GM21737 (cell line): ENCODE measurements at regions not wholly inside any gene's neighbourhood (a gene's known extent, or its start where the extent isn't known, plus 50 kb on each side); places are given as distances from the start of the nearest gene placed in this dataset.

ENCODE experiments used
- ATAC-seq: cut with Tn5 transposase; IDR thresholded peaks from one replicate; pipeline ENCODE4 v1.9.1; 2021; ENCODE audit warnings: mild to moderate bottlenecking, moderate library complexity; ENCODE audit not compliant: unreplicated experiment

DNA sequence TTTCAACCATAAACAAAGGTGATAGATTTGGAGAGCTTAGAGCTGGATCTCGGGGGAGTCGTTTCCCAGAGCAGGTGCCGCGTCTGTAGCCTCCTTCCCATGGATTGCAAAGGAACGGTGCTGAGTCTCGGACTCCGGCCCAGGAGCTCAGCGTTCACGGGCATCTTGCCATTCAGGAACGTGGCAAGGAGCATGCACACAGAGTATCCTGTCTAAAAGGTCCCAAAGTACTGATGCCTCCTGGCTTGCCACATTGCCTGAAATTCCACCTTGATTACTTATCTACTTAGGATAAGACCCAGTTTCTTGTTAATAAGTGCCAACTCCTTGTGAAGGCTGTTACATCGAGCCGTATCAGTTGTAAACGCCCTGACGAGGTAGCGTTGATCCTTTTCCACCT lies 197.8 kb upstream of the MYT1L start:
- ATAC-seq, result no peak

DNA sequence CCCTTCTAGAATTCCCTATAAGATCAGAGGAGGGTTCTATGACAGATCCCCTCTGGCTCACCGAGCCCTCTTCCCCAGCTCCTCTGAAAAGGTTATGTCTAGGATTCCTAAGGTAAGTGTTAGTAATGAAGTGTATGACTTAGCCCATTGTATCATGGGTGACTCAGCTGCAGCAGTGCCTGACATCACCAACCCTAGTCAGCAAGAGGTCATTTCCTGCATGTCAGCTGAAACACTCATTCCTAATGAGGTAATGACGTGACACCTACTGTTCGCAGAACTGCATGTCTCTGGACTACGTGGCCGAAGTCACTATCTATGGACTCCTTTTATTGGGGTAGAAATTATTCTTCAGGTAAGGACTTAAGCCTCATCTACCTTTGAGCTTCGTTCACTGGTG lies 196.1 kb upstream of the MYT1L start:
- no peak for ATAC-seq

DNA sequence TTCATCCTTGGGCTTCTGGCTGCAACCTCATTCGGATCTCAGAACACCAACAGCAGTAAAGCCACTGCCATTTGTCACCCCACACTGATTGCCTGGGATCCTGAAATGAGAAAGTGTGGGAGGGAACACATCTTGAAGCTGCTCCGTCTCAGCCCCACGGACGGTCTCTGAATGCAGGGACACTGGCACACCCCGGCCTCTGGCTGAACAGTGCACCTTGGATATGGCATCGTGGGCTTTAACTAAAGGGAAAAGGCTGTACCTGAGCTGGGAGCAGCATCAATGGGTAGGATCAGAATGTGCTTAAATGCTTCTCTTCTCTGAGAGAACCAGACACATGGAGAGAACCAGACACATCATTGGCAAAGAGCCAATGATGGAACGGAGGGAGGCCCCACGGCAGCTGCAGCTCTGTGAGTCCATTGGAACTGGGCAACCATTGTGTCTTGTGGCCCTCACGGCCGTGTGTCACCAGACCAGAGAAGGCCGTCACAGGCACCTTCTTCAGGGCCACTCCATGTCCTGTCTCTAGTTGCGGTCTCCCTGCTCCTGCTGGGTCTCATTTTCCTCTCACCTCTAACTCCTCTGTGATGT lies 193.4 kb upstream of the MYT1L start:
- ATAC-seq, result no peak

DNA sequence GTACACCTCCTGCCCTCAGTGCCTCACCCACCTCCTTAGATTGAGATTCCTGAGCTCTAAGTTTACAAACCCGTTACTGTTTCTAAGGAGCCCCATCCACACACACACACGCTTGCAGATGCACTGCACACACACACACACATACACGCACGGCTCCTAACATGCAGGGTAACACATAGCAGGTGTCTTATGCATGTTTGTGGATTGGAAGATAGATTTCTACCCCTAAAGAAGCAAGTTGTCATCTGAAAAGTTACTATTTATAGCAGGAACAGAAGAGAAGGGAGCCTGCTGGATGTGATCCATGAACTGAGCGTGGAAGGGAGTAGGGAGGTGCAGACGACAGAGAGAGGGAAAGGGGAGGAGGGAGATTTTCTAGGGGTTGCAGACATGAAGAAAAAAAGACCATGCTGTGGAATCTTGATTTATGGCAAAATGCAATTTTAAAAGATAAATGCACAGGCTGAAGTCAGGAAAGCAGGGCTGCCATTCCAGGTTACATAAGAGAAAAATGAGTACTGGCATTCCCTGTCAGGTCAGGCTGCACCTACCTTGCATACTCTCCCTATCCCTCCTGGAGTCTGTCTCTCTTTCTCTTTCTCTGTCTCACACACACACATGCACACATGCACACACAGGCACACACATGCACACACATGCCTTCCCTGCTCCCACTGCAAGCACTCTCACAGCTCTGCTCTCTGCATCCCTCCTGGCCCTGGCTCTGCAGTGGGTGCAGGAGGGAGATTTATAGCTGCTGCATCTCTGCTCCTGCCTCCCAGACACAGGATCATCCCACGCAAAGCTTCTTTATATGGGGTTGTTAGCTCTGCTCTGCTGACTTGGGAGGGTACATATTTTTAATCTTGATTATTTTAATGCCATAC lies 192.6 kb upstream of the MYT1L start:
- ATAC-seq, result no peak

DNA sequence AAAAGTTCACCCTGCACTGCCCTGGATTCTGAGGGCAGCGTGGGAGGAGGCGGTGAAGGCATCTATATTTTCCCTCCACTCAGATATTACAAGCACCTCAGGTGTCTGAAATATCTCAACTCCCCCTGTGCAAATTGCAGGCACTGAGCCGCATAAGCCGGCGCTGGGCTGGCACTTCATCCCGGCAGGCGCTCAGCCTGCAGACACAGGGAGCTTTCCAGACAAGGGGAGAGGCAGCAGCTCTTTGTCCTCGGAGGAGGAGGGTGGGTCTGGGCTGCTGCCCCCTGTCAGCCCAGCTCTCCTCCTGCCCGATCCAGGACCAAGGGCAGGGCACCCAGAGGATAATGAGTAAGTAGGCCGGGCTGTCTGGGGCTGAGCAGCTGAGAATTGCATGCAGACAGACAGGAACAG lies 189.3 kb upstream of the MYT1L start:
- ATAC-seq, result no peak

DNA sequence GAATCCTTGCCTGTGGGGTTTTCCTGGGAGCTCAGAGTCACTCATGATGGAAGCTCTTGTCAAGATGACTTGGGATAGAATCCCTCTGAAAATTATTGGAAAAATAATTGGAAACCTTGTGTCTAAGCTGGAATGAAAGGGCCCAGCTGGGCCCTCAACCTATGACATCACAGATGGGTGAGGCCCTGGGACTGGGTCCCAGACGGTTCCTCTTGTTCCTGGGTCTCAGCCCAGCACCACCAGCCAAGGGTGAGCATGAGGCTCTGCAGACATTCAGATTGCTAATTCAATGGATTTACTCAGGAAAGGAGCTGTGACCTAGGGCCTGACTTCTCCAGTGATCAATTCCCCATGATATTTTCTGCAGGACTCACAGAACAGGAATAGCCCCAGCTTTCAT lies 188.3 kb upstream of the MYT1L start:
- ATAC-seq, result no peak

DNA sequence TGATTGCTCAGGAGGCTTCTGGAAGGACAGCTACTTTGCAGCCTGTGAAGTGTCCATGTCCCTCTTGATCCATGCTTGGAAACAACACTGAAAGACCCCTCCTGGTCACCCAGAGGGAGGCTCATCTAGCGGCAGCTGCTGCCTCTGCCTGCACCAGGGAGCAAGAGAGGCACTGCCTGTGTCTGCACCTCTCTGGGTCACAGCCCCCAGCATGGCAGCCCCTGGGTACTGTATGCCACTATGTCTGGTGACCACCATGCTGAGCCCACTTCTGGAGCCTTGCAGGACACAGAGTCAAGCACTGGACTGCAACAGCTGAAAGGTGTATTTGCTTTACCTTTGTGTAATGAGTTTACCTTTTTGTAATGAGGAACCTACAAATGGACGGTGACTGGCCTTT lies 186.3 kb upstream of the MYT1L start:
- no peak for ATAC-seq

DNA sequence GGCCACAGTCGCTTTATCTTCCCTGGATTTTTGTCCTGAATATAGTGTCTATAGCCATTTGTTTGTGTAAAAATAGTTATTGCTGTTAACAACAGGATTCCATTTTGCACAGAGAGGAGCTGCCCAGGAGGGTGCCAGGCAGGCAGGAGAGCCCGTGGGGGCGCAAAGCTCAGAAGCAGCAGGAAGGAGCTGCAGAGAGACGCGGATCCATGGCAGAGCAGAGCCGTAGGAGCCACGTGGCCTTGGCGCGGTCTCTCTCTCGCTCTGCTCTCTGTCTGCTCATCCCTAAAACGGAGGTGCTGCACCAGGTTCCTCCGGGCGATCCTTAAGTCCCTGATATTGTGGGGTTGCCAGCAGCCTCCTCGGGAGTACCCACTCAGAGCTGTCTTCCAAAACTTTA lies 185.3 kb upstream of the MYT1L start:
- ATAC-seq, result no peak

DNA sequence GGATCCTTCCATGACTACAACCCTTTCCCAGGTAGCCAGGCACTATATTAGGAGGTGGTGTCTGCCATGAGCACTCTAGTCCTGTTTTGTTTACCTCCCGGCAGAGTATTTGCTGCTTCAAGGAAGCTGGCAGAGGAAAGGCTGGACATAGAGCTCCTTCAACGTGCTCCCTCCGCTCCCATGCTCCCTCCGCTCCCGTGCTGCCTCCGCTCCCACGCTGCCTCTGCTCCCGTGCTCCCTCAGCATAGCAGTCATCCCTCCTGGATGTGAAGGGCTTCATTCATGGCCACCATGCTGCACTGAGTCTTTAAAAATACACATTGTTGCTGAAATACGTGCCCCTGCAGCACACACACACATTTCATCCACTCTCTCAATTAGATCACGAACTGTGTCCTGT lies 181.9 kb upstream of the MYT1L start:
- no peak for ATAC-seq

DNA sequence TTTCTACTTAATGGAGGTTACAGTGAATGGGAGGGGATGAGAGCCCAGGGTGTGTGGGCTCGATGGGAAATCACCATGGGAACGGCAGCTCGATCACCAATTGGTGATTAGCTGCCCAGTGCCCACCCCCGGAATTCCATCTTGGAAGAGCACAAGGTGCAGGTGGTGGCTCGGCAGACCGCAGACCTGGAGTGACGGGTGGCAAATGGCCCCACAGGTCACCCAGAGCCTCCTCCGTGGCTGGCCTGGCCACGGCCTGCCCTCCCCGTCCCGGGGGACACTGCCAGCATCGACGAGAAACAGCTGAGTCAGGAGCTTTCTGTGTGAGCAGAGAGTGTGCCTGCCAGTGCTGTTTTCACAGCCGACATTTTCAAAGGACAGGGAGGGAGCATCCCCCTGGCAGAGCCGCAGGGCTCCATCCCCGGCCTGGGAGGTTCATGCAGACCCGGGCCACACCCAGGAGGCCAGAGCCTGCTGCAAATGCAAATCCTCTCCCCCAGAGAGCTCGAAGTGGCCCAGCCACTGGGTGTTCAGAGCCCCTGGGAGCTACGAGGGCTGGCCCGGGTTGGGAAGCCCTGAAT lies 176.4 kb upstream of the MYT1L start:
- no peak for ATAC-seq

DNA sequence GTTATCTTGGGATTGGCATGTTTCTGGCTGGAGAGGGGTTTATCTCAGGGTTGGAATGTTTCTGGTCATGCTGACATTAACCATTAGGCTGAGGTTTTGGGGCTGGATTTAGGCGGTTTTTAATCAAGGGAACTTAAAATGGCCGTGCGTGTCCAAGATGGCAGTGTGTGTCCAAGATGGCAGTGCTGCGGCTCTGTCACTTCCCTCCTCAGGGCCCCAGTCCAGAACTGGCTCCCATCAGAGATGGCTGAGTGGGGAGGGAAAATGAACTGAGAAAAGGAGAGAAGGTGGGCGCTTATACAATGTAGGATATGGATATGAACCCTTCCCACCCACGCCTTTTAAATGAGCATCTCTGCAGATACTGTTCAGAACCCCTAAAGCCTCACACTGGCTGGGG lies 175.5 kb upstream of the MYT1L start:
- ATAC-seq, result no peak

DNA sequence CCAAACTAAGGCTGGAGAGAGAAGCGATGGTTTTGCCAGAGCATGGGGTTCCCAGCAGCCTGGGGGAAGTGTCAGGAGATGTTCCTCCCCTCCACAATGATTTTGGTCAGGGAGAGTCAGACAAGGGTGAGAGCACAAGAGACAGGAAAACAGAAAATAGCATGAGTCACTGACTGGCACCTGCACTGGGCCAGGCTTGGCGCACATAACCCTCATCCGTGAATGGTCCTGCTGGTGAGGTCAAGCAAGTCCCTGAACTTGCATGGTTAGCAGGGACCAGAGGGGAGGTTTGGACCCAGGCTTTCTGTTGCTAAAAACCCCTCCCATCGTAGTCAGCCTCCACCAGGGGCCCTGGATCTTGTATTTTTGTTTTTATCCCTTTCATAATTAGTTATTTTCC lies 174.5 kb upstream of the MYT1L start:
- no peak for ATAC-seq

DNA sequence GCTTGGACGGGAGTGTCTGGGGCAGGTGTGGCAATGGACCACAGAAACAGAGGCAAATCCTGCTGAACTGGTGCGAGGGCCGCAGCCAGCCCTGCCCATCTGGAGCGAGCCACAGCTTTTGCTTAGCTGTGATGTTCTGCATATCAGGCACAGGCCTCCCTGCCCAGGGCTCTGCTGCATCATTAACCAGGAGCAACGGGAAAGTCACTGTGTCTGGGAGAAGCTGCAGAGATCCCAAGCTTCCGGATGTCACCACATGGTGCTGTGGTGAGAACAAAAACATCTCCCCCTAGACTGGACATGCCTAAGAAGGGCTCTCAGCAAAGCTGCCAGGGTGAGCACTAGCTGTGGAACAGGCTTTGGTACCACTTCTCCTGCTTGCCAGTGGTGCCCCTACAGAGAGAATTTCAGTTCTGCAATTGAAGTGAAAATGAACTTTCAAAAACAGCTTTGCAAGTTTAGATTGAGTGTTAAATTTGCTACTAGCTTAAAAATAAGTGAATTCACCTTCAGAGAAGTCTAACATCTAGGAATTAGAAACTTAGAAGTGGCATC lies 172.9 kb upstream of the MYT1L start:
- no peak for ATAC-seq

DNA sequence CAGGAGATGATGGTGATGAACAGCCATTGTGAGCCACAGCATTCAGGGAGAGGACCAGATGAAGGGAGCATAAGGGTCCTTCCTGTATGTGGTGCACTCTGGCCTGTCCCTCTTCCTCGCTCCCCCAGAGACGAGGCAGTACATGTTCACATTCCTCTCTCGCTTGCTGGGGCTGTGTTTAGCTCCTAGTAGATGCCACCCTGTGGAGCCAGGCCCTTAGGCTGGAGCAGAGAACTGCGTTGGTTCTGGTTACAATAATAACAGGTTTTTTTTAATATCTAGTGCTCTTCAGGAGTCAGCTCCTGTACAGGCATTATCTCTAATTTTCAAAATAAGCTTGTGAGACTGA lies 171.1 kb upstream of the MYT1L start:
- no peak for ATAC-seq

DNA sequence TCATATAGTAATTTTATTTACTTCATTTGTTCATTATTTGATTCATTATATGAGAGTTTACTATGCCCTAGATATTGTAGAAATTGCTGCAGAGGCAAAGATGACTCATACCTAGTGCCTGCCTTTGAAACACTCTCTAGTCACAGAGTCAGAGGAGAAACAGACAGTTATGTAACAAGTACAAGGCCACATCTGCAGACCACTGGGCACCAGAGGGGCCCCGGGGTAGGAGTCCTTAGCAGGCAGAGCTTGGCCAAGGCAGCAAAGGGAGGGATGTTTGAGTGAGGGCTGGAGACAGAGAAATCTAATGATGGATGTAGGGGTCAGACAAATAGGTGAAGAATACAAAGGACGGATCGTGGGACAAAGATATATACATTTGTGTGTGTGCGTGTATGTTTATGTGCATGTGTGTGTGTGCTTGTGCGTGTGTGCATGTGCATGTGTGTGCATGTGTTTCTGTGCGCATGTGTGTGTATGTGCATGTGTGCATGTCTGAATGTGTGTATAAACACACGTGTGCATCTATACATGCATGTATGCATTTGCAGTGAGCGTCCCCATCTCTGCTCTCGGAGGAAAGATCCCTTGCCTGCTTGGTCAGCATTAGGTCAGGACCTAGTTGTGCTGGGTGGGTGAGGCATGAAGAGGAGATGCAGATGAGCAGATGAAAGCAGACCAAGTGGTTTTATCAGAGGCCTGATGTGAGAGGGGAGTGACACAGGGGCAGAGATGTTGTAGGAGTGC lies 170.6 kb upstream of the MYT1L start:
- ATAC-seq, result no peak

DNA sequence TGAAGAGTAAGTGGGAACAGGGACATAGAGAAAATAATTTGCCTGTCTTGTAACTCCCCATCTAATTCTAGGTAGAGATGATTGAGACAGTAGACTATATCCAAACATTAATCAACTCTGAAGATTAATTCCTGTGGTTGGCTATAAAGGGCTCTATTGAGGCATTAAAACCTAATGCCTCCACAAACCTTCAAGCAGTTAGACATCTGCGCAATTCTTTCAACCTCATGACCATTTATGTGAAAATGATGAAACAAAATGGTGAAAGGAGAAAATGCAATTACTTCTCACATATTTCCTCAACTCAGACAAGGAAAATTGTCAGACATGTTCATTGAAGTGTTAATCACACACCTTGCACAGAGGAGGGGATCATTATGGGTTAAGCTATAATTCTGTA lies 164.5 kb upstream of the MYT1L start:
- ATAC-seq, result no peak

DNA sequence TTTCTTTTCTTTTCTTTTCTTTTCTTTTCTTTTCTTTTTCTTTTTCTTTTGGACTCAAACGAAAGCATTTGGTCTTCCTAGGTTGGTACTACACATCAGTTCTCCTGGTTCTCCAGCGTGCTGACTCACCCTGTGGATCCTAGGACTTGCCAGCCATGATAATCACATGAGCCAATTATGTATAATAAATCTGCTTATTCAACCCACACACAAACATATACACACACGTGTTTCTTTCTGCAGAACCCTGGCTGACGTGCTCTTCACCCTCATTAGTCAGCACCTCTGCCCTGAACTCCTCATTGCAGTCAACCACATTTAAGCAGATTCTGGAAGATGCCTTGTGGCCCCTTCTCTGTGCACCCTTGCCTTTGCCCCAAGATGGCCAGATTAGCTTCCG lies 162.4 kb upstream of the MYT1L start:
- no peak for ATAC-seq

DNA sequence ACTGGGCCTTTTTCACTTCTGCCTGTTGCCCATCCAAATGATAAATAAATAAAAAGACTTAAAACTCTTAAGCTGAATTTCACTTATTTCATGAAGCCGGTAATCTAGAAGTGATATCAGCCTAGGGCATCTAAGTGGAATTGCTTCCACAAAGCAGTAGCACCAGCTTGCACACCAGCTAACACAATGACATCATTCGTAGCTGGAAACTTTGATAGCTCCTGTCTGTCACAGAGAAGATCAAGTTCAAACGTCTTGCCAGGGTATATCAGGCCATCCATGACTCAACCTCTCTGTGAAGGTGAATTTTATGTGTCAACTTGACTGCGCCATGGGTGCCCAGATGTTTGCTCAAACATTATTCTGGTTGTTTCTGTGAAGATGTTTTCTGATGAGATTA lies 161.7 kb upstream of the MYT1L start:
- ATAC-seq, result no peak

DNA sequence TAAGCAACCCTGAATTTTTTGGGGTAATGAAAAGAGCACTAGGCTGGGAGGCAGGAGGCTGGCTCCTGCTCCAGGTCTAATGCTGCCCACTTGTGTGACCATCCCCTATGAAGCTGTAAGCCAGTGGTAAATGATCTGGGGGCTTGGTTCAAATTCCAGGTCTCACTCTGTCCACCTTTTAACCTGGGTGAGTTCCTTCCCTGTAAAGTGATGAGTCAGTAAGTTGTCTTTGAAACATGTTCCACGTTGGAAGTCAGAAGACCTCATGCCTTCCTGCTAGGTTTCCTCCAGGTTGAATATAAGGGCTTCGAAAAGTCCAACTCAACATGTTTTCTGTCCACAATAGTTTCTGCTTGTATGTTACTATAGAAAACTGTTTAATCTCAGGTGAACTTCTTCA lies 160.9 kb upstream of the MYT1L start:
- no peak for ATAC-seq

DNA sequence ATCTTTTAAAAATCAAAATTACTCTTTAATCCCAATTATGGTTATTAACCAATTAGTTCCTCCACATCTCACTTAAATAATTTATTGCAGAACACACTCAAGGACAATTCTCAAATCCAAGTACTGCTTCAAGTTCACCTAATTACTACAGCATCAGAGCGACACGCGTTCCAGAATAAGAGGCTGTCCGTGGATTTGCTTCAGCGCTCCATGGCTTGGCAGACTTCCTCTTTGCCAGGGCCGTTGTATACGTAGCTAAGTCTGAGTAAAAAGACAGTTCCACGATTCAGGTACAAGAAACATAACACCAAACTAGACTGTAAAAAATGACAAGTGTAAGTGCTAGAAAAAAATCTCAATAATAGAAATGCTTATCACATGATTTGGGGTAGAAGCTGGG lies 153.2 kb upstream of the MYT1L start:
- ATAC-seq, result no peak

DNA sequence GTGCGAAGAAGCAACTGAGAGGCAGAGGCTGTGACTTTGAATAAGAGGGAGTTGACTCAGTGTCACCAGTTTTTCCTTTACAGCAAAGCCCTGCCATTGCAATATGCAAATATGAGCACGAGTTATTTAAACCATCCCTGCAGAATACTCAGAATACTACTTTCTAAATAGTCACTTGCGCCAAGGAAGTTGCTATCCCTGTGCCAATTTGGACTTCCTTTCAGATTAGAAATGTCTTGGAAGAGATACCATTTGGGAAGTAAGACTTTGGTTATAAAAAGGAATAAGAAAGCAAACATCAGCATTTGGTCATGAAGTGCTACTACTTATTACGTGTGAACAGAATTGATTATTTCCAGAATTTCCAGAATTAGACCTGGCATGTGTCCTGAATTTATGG lies 151.8 kb upstream of the MYT1L start:
- no peak for ATAC-seq

DNA sequence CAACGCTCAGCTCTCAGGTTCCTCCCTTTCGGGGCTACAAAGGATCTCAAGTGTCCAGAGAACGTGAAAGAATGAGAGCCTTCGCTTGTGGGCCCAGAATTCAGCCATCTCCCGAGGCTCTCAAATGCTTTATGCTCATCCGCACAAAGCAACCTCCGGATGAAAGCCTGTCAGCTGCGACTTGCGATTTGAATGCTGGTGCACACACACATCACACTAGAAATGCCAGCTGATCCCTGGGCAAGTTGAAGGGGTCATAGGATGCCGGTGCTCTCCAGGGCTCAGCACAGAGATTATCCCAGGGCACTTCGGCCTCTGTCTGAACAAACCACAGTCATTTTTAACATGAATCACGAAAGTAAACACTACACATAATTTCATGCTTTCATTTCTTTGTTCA lies 141.8 kb upstream of the MYT1L start:
- no peak for ATAC-seq
